PFSK-1 (cell line): ENCODE measurements at regions not wholly inside any gene's neighbourhood (a gene's known extent, or its start where the extent isn't known, plus 50 kb on each side); places are given as distances from the start of the nearest gene placed in this dataset.

Experiments
- POLR2AphosphoS5 ChIP-seq: IDR thresholded peaks from 2 replicates; pipeline ENCODE4 v1.6.1; 2012; ENCODE audit warnings: low read depth, mild to moderate bottlenecking, control low read depth, low read length, moderate library complexity
- TF ChIP-seq, protein P1 (sequence below), 2 experiments: IDR thresholded peaks; 2 replicates each; pipeline versions ENCODE4 v1.6.1 to v1.8.0; 2011 to 2012; ENCODE audit warnings: low read depth in 2 of 2, low read length in 2 of 2, control low read depth in 1 of 2, inconsistent platforms in 1 of 2, mild to moderate bottlenecking in 1 of 2, moderate library complexity in 1 of 2; ENCODE audit not compliant: insufficient read depth in 1 of 2

DNA sequence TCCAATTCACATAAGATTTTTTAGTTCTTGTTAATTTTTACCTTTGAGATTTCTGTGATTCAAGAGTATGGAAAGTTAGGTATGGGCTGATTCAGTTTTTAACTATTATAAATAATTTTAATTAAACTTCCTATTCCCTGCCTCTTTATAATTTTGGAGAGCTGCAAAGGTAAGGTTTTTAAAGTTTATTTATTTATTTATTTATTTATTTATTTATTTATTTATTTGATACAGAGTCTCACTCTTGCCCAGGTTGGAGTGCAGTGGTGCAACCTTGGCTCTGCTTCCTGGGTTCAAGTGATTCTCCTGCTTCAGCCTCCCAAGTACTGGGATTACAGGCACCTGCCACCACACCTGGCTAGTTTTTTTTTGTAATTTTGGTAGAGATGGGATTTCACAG is 215.5 kb upstream of the FIGN start:
- TF ChIP-seq, protein P1, sequence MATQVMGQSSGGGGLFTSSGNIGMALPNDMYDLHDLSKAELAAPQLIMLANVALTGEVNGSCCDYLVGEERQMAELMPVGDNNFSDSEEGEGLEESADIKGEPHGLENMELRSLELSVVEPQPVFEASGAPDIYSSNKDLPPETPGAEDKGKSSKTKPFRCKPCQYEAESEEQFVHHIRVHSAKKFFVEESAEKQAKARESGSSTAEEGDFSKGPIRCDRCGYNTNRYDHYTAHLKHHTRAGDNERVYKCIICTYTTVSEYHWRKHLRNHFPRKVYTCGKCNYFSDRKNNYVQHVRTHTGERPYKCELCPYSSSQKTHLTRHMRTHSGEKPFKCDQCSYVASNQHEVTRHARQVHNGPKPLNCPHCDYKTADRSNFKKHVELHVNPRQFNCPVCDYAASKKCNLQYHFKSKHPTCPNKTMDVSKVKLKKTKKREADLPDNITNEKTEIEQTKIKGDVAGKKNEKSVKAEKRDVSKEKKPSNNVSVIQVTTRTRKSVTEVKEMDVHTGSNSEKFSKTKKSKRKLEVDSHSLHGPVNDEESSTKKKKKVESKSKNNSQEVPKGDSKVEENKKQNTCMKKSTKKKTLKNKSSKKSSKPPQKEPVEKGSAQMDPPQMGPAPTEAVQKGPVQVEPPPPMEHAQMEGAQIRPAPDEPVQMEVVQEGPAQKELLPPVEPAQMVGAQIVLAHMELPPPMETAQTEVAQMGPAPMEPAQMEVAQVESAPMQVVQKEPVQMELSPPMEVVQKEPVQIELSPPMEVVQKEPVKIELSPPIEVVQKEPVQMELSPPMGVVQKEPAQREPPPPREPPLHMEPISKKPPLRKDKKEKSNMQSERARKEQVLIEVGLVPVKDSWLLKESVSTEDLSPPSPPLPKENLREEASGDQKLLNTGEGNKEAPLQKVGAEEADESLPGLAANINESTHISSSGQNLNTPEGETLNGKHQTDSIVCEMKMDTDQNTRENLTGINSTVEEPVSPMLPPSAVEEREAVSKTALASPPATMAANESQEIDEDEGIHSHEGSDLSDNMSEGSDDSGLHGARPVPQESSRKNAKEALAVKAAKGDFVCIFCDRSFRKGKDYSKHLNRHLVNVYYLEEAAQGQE (IDR thresholded peaks at IDR 0.05; ENCODE audit: insufficient read depth in 1 of 2, low read depth in 2 of 2, low read length in 2 of 2), result no peak
- TF ChIP-seq POLR2AphosphoS5, result no peak
